Hematopoietic multipotent progenitor cell treated with erythropoietin and hydrocortisone succinate and interleukin-3 and kit ligand, for 17 days (in vitro differentiated cells): ENCODE measurements at regions not wholly inside any gene's neighbourhood (a gene's known extent, or its start where the extent isn't known, plus 50 kb on each side); places are given as distances from the start of the nearest gene placed in this dataset.

Experiments used
- DNase-seq: peaks from one replicate; pipeline ENCODE4 v3.0.0-alpha.2; 2015; ENCODE audit warnings: low spot score

GRCh38 chr3:59698091-59698490 is 648.3 kb upstream of the CFAP20DC start:
- DNase-seq, result no peak

- DNase-seq, result no peak
Measured at GRCh38 chr3:59696783-59697182, 647.0 kb upstream of the CFAP20DC start.

GRCh38 chr3:59695860-59696259 is 646.0 kb upstream of the CFAP20DC start:
- DNase-seq, result no peak

- DNase-seq, result no peak
Measured at GRCh38 chr3:59692117-59692516, 642.3 kb upstream of the CFAP20DC start.

- no peak for DNase-seq
Measured at GRCh38 chr3:59690886-59691285, 641.1 kb upstream of the CFAP20DC start.

- no peak for DNase-seq
Measured at GRCh38 chr3:59688636-59689035, 638.8 kb upstream of the CFAP20DC start.

- DNase-seq, result no peak
Measured at GRCh38 chr3:59685432-59685831, 635.6 kb upstream of the CFAP20DC start.

- no peak for DNase-seq
Measured at GRCh38 chr3:59684766-59685165, 634.9 kb upstream of the CFAP20DC start.

- DNase-seq, result no peak
Measured at GRCh38 chr3:59680919-59681318, 631.1 kb upstream of the CFAP20DC start.

- no peak for DNase-seq
Measured at GRCh38 chr3:59677747-59678702, 628.2 kb upstream of the CFAP20DC start.

- DNase-seq, result no peak
Measured at GRCh38 chr3:59675495-59675894, 625.7 kb upstream of the CFAP20DC start.

- no peak for DNase-seq
Measured at GRCh38 chr3:59663076-59663850, 613.4 kb upstream of the CFAP20DC start.

- no peak for DNase-seq
Measured at GRCh38 chr3:59660852-59661625, 611.2 kb upstream of the CFAP20DC start.

- no peak for DNase-seq
Measured at GRCh38 chr3:59660376-59660775, 610.6 kb upstream of the CFAP20DC start.

- no peak for DNase-seq
Measured at GRCh38 chr3:59659755-59660154, 609.9 kb upstream of the CFAP20DC start.

- DNase-seq, result no peak
Measured at GRCh38 chr3:59658866-59659265, 609.0 kb upstream of the CFAP20DC start.

GRCh38 chr3:59658274-59658673 is 608.4 kb upstream of the CFAP20DC start:
- no peak for DNase-seq

- DNase-seq, result no peak
Measured at GRCh38 chr3:59655418-59656015, 605.7 kb upstream of the CFAP20DC start.

GRCh38 chr3:59654480-59655417 is 604.9 kb upstream of the CFAP20DC start:
- no peak for DNase-seq

- no peak for DNase-seq
Measured at GRCh38 chr3:59654123-59654479, 604.3 kb upstream of the CFAP20DC start.
